ENCODE measurements at regions not wholly inside any gene's neighbourhood (a gene's known extent, or its start where the extent isn't known, plus 50 kb on each side); places are given as distances from the start of the nearest gene placed in this dataset.

GRCh38 chr11:28483072-28483867 is 375.1 kb downstream of the METTL15 start:
- no peaks in the 10 kb centered on the region for H3K27me3 ChIP-seq (ENCODE audit: insufficient read depth)
- CTCF ChIA-PET: no interaction called here
- DNase-seq: no peak
- H3F3A ChIP-seq (replicated peaks; ENCODE audit: insufficient read depth): no peaks in the 10 kb centered on the region
- 80% methylated on average over 7 of the region's 7 CpGs for WGBS (ENCODE audit: low lambda C conversion rate)
- POLR2A ChIA-PET: no interaction called here
- no peaks in the 10 kb centered on the region for H3K9me2 ChIP-seq
- no peak overlapping the region for H3K4me3 ChIP-seq (ENCODE audit: low read depth in 2 of 2, low read length in 1 of 2)
- H3K9me3 ChIP-seq: no peaks in the 10 kb centered on the region
- H2AFZ ChIP-seq (ENCODE audit: low read depth): no peak overlapping the region
- TF ChIP-seq MXI1 (IDR thresholded peaks at IDR 0.05; ENCODE audit: low read depth, low read length) (no peak), MAX (IDR thresholded peaks at IDR 0.05; ENCODE audit: low read depth) (no peak), NFIC (IDR thresholded peaks at IDR 0.05; ENCODE audit: borderline replicate concordance) (no peak), FOSL2 (IDR thresholded peaks at IDR 0.05; ENCODE audit: borderline replicate concordance, low read depth) (no peak), POLR2AphosphoS5 (IDR thresholded peaks at IDR 0.05; ENCODE audit: low read depth, low read length) (no peak), MEF2A (IDR thresholded peaks at IDR 0.05; ENCODE audit: borderline replicate concordance, low read depth) (no peak), REST (IDR thresholded peaks at IDR 0.05; ENCODE audit: low read depth, low read length) (no peak), USF1 (IDR thresholded peaks at IDR 0.05; ENCODE audit: borderline replicate concordance, low read depth) (no peak), GATA2 (CRISPR knock-in tag; IDR thresholded peaks at IDR 0.05) (no peak), RAD21 (IDR thresholded peaks at IDR 0.05; ENCODE audit: low read length) (no peak), CTCF (IDR thresholded peaks at IDR 0.05) (no peak), IRF3 (IDR thresholded peaks at IDR 0.05; ENCODE audit: low read depth, low read length) (no peak), PBX3 (IDR thresholded peaks at IDR 0.05) (no peak), FOXM1 (IDR thresholded peaks at IDR 0.05; ENCODE audit: low read depth) (no peak)
- H3K36me3 ChIP-seq (replicated peaks in 1 of 2; ENCODE audit: control insufficient read depth in 1 of 2, insufficient read depth in 2 of 2, low read length in 1 of 2): no peaks in the 10 kb centered on the region
- H3K79me2 ChIP-seq (ENCODE audit: insufficient read depth): no peaks in the 10 kb centered on the region
- no peak overlapping the region for H3K4me2 ChIP-seq
- H3K9ac ChIP-seq: no peak overlapping the region
- no peak overlapping the region for H3K27ac ChIP-seq (ENCODE audit: low read depth in 2 of 2, low read length in 1 of 2)
- H3K4me1 ChIP-seq (ENCODE audit: control insufficient read depth in 1 of 2, insufficient read depth in 2 of 2, low read depth in 1 of 2, low read length in 1 of 2): peaks cover 0 to 9% of the 10 kb centered on the region in 2 experiments; a peak in 3 of 4 replicates
- H4K20me1 ChIP-seq (ENCODE audit: insufficient read depth): no peaks in the 10 kb centered on the region
